HG03342 (cell line): ENCODE measurements at regions not wholly inside any gene's neighbourhood (a gene's known extent, or its start where the extent isn't known, plus 50 kb on each side); places are given as distances from the start of the nearest gene placed in this dataset.
"Not testable (repeated sequence)": the region's sequence is repeated elsewhere in the genome, so short reads cannot be mapped to it uniquely, and the experiment has no call there.

Source experiments
- ATAC-seq: cut with Tn5 transposase; IDR thresholded peaks from one replicate; pipeline ENCODE4 v1.9.1; 2021; ENCODE audit warnings: mild to moderate bottlenecking, moderate library complexity; ENCODE audit not compliant: unreplicated experiment

DNA sequence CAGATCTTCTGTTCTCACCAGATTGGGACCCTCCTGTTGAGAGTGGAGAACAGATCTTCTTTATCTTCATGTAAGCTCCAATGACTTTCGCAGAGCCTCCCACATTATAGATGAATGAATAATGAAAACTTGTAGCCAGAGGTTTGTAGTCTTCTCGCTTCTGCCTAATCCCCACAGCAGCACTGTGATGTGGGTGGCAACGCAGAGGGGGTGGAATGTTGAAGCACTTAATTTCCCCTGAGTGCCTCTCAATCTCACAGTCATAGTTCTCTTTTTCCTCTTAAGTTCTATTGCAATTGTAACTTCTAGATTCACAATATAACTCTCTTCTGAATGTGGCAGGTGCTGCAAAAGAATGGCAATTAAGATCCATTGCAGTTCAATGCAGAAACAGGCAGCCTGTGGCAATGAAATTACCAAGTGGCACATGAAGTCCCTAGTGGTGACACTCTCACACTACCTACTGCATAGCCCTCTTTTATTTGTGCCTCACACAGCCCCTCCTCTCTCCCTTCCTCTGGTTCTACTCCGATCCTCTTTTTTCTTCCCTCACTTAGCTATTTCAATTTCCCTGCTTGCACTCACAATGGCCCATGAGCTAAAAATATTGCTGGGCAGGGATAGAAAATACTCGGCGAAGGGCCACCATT lies 281.9 kb downstream of the UBE3D start:
- ATAC-seq: peak; percentile 61

DNA sequence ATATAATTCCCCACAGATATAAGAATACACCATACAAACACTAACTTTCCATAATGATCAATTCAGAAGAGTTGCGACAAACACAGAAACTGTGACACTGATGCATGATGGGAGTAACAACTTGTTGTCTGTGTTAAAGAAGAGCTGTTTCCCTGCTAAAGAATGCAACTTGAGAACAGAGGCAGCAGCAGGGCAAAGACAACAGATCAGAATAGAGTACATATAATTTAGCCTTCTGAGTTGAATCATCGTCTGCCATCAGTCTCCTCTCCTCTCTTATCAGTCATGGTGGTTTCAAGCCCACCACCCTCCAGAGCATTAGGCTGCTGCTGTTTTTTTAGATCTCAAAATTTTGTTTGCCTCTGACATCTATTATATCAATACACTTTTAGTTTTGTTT lies 280.4 kb downstream of the UBE3D start:
- ATAC-seq: no peak

DNA sequence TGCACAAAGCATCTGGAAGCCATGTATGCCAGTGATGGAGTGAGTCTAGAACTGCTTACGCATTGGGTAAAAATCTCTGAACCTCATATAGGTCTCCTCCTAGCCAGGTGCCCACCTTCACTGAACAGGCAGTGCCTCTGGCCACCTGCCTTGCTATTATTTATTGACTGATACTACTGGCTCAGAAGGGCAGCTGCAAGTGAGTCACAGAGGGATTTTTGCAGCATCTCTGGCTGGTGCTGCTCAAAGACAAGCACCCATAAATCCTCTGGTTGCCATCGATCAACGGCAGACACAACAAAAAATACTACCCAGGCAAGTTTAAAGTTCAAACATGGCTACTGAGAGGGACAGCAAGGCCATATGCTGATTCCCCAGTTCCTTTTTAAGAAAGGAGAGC lies 279.4 kb downstream of the UBE3D start:
- no peak for ATAC-seq

DNA sequence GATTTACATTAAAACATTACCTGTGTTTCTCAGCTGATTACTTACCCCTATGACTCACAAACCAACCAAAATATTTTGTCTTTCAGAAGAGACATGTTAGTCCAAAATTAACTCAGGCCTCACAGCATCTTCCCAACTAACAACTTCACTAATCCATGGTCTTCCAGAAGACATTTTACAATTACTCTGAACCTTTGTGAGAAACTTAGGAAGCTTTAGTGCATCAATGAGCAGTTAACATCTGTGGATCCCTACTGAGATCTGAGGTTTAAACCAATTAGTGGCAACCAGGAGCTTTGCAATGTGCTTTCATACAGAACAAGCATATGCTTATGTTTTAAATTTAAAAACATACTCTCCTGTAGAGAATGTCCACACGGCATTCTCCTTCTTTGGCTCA lies 269.7 kb downstream of the UBE3D start:
- no peak for ATAC-seq

DNA sequence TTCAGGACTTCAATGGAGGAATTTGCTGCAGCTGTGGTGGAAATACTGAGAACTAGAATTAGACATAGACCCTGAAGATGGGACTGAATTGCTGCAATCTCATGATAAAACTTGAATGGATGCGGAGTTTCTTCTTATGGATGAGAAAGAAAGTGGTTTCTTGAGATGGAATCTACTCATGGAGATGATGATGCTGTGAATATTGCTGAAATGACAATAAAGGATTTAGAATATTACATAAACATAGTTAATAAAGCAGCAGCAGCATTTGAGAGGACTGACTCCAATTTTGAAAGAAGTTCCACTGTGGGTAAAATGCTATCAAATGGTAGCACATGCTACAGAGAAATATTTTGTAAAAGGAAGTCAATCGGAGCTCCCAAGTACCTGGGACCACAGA lies 264.6 kb downstream of the UBE3D start:
- ATAC-seq: no peak

DNA sequence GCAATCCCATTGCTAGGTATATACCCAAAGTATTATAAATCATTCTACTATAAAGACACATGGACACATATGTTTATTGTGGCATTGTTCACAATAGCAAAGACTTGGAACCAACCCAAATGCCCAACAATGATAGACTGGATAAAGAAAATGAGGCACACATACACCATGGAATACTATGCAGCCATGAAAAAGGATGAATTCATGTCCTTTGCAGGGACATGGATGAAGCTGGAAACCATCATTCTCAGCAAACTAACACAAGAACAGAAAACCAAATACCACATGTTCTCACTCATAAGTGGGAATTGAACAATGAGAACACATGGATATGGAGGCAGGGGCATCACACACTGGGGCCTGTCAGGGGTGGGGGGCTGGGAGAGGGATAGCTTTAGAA lies 249.4 kb downstream of the UBE3D start:
- not testable (repeated sequence) for ATAC-seq

DNA sequence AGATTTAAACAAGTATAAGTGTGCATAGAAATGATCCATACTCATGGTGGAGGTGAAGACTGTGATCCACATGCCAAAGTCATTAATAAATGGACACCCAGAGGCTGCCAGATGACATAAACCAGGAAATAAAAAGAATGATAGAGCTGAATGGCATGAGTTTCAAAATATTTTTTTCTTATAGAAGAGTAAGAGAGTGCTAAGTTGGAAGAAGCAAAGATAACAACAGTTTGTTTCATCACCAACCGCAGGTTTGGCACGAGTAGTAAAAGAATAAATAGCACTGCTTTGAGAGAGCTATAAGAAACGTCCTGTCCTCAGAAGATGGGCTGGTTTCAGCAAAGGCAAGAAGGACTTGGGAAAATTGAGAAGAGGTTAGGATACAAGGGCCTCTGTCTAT lies 246.9 kb downstream of the UBE3D start:
- no peak for ATAC-seq

DNA sequence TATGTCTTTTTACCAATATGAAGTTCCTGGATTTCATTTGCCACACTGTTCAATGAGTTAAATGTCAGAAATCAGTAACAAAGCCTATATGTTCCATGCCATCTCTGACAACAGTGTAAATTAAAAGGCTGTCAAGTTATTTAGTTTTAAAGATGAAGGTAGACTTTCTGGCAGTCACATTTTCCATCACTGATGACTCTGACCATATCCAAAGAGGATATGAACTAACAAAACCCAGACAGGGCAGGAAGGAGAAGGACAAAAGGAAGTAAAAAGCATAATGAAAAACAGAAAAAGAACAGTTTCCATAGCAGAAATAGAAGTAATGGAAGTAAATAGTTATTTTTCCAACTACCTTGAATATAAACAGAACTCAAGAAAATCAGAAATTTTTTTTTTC lies 242.3 kb downstream of the UBE3D start:
- ATAC-seq: no peak

DNA sequence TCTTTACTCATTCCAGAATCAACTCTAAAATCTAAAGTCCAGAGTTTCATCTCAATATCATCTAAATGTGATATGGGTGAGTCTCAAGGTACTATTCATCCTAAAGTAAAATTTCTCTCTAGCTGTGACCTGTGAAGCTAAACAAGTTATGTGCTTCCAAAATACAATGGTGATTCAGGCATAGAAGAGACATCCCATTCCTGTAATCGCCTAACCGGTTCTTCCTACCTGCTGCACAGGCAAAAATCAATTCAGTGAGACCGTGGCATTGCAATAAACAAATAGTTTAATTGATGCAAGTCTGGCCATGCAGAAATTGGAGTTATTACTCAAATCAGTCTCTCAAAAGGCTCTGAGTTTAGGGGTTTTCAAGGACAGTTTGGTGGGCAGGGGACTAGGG lies 232.8 kb downstream of the UBE3D start:
- ATAC-seq: no peak

DNA sequence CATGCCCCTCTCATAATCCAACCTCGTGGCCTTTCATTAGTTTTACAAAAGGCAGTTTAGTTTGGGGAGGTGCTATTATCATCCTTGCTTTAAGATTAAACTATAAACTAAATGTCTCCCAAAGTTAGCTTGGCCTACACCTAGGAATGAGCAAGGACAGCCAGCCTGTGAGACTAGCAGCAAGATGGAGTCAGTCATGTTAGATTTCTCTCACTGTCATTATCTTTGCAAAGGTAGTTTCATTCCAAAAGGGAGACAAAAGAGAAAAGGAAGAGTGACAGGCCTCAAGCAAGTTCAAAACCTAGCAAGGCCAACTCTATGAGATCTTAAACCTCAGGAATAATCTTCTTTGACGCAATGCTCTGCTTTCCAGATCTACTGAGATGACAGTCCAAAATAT lies 232.2 kb downstream of the UBE3D start:
- ATAC-seq: no peak

DNA sequence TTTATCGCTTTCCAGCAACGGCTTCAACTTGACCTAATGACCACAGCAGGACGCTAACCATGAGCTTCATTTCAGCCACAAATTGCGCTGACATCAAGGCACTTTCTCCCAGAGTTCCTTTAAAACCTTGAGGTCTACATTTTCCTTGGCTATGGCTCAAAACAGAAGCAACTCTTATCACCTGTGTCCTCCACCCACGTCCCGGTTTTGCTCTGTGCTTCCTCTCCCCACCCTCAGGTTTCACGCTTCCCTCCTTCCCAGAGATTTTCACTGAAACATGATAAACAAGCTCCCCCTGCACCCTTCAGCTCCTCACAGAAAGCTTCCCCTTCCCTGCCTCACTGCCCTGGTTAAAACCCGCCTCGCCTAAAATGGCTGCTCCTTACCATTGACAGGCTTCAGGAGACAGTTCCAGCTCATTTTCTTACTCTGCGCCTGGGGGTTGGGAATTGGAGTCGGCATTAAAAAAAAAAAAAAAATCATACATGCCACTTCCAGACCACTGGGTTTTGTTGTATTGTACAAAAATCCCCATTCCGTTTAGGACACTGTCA lies 229.5 kb downstream of the UBE3D start:
- no peak for ATAC-seq

DNA sequence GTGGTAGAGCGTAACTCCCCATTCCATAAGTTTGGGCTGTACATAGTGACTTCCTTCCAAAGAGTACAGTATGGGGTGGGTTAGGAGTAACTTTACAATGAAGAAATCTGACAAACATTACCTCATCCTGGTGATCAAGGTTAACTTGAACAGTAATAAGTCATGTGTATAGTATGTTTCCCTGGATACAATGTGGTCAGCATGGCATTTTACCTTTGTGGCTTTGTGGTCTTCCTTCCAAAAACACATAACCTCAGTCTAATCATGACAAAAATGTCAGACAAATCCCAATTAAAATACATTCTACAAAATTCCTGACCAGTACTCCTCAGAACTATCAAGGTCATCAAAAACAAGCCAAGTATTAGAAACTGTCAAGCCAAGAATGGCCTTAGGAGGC lies 225.1 kb downstream of the UBE3D start:
- ATAC-seq: no peak

DNA sequence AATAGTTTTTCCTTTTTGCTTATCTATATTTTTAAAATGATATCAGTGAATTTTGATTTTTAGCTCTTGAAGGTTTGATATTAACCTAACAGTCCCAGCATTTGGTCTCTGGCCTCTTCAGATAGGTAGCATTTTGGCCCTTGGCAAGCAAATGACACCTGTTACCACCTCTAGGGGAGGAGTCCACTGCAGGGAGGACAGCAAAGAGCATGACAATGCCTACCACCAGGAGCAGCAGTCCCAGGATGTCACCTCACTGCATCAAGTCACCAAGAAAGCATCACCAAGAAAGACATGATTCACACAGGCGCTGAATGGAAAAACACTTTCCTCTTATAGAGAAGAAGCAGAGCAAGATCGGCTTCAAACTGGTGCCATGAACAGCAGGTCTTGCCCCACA lies 224.3 kb downstream of the UBE3D start:
- ATAC-seq: no peak
